Neural cell (in vitro differentiated cells): ENCODE measurements at regions not wholly inside any gene's neighbourhood (a gene's known extent, or its start where the extent isn't known, plus 50 kb on each side); places are given as distances from the start of the nearest gene placed in this dataset.

Experiments used
- H2AFZ ChIP-seq: fragments of 200-600, 300-800 bp; sonication (generic), shearing (Covaris generic); 2 replicates; pipeline ENCODE4 v1.6.0; 2014; ENCODE audit warnings: low read depth, mild to moderate bottlenecking, antibody characterized with exemption, low read length, moderate library complexity
- H3F3A ChIP-seq: fragments of 200-600 bp; shearing (Covaris generic); 2 replicates; pipeline ENCODE4 v1.6.1; 2016; ENCODE audit warnings: mild to moderate bottlenecking, moderate library complexity, mixed read lengths, antibody characterized with exemption, low read length; ENCODE audit not compliant: insufficient read depth, poor library complexity, severe bottlenecking
- H3K27ac ChIP-seq: fragments of 200-600, 300-800 bp; sonication (generic), shearing (Covaris generic); 2 replicates; pipeline ENCODE4 v1.5.1; 2014; ENCODE audit warnings: mild to moderate bottlenecking, low read length, moderate library complexity
- H3K27me3 ChIP-seq: fragments of 300-800, 200-600 bp; sonication (generic), shearing (Covaris generic); 2 replicates; pipeline ENCODE4 v1.6.0; 2014; ENCODE audit warnings: mild to moderate bottlenecking, low read depth, low read length, moderate library complexity; ENCODE audit not compliant: insufficient read depth
- H3K36me3 ChIP-seq: fragments of 300-800, 200-600 bp; sonication (generic), shearing (Covaris generic); 2 replicates; pipeline ENCODE4 v1.5.1; 2014; ENCODE audit warnings: mild to moderate bottlenecking, antibody characterized with exemption, low read length, moderate library complexity; ENCODE audit not compliant: insufficient read depth
- H3K4me2 ChIP-seq: fragments of 300-800, 200-600 bp; sonication (generic), shearing (Covaris generic); 2 replicates; pipeline ENCODE4 v1.6.0; 2014; ENCODE audit warnings: mild to moderate bottlenecking, low read length
- H3K4me3 ChIP-seq: fragments of 300-800, 200-600 bp; sonication (generic), shearing (Covaris generic); 2 replicates; pipeline ENCODE4 v1.5.1; 2014; ENCODE audit warnings: mild to moderate bottlenecking, low read length, moderate library complexity
- H3K79me2 ChIP-seq: fragments of 200-600 bp; shearing (Covaris generic); replicated peaks from 2 replicates; pipeline ENCODE4 v1.6.0; 2014; ENCODE audit warnings: mild to moderate bottlenecking, low read length, moderate library complexity; ENCODE audit not compliant: insufficient read depth
- H3K9ac ChIP-seq: fragments of 300-800, 200-600 bp; sonication (generic), shearing (Covaris generic); 2 replicates; pipeline ENCODE4 v1.6.1; 2016; ENCODE audit warnings: mild to moderate bottlenecking, low read length, mixed read lengths
- H3K9me2 ChIP-seq: fragments of 200-600 bp; shearing (Covaris generic); 2 replicates; pipeline ENCODE4 v1.6.1; 2016; ENCODE audit warnings: mild to moderate bottlenecking, low read length, mixed read lengths; ENCODE audit not compliant: insufficient read depth
- H3K9me3 ChIP-seq: fragments of 200-600, 300-800 bp; sonication (generic), shearing (Covaris generic); 2 replicates; pipeline ENCODE4 v1.6.1; 2016; ENCODE audit warnings: mild to moderate bottlenecking, mixed run types, low read length, moderate library complexity, mixed read lengths
- H4K20me1 ChIP-seq: fragments of 200-600 bp; shearing (Covaris generic); 2 replicates; pipeline ENCODE4 v1.6.1; 2016; ENCODE audit warnings: mild to moderate bottlenecking, mixed run types; ENCODE audit not compliant: insufficient read depth
- CTCF ChIP-seq: fragments of 450-650 bp; IDR thresholded peaks from 2 replicates; pipeline ENCODE4 v1.5.1; 2014; ENCODE audit warnings: antibody characterized with exemption, mild to moderate bottlenecking, moderate library complexity; ENCODE audit not compliant: poor library complexity, severe bottlenecking
- EP300 ChIP-seq: fragments of 450-650 bp; conservative IDR thresholded peaks from 2 replicates; pipeline ENCODE4 v1.6.1; 2014; ENCODE audit warnings: antibody characterized with exemption, mild to moderate bottlenecking, moderate library complexity; ENCODE audit not compliant: poor library complexity, severe bottlenecking
- EZH2 ChIP-seq: fragments of 200-600, 300-800 bp; shearing (Covaris generic), sonication (generic); IDR thresholded peaks from 2 replicates; pipeline ENCODE4 v1.6.1; 2014; ENCODE audit warnings: antibody characterized with exemption, low read length, borderline replicate concordance, mild to moderate bottlenecking; ENCODE audit not compliant: insufficient read depth, poor library complexity, severe bottlenecking
- MXI1 ChIP-seq: fragments of 450-650 bp; conservative IDR thresholded peaks from 2 replicates; pipeline ENCODE4 v1.6.1; 2014; ENCODE audit warnings: antibody characterized with exemption, mild to moderate bottlenecking; ENCODE audit not compliant: poor library complexity, severe bottlenecking
- POLR2AphosphoS5 ChIP-seq: IDR thresholded peaks from 2 replicates; pipeline ENCODE4 v1.6.1; 2012
- RAD21 ChIP-seq: fragments of 450-650 bp; conservative IDR thresholded peaks from 2 replicates; pipeline ENCODE4 v1.6.1; 2014; ENCODE audit warnings: antibody characterized with exemption, mild to moderate bottlenecking, moderate library complexity
- SMC3 ChIP-seq: fragments of 450-650 bp; conservative IDR thresholded peaks from 2 replicates; pipeline ENCODE4 v1.6.1; 2014; ENCODE audit warnings: antibody characterized with exemption, mild to moderate bottlenecking, moderate library complexity; ENCODE audit not compliant: poor library complexity
- TAF1 ChIP-seq: IDR thresholded peaks from 2 replicates; pipeline ENCODE4 v1.6.1; 2012; ENCODE audit warnings: low read depth
- TF ChIP-seq, protein P1 (sequence below): IDR thresholded peaks from 2 replicates; pipeline ENCODE4 v1.6.1; 2012; ENCODE audit warnings: borderline replicate concordance

- H3K79me2 ChIP-seq, result no peaks in the 10 kb centered on the region
- H3K9me3 ChIP-seq, result no peaks in the 10 kb centered on the region
- H3K27me3 ChIP-seq, result no peaks in the 10 kb centered on the region
- no peak overlapping the region for H3K4me3 ChIP-seq
- H3K4me2 ChIP-seq, result no peak overlapping the region
- no peaks in the 10 kb centered on the region for H3K36me3 ChIP-seq
- no peaks in the 10 kb centered on the region for H3F3A ChIP-seq
- H2AFZ ChIP-seq, result no peak overlapping the region
- H3K27ac ChIP-seq, result no peak overlapping the region
- no peaks in the 10 kb centered on the region for H3K9me2 ChIP-seq
- no peak overlapping the region for H3K9ac ChIP-seq
- no peaks in the 10 kb centered on the region for H4K20me1 ChIP-seq
- TF ChIP-seq POLR2AphosphoS5 (no peak), EP300 (no peak)
Measured at GRCh38 chr10:84683980-84684740, 355.8 kb downstream of the CCSER2 start.

DNA sequence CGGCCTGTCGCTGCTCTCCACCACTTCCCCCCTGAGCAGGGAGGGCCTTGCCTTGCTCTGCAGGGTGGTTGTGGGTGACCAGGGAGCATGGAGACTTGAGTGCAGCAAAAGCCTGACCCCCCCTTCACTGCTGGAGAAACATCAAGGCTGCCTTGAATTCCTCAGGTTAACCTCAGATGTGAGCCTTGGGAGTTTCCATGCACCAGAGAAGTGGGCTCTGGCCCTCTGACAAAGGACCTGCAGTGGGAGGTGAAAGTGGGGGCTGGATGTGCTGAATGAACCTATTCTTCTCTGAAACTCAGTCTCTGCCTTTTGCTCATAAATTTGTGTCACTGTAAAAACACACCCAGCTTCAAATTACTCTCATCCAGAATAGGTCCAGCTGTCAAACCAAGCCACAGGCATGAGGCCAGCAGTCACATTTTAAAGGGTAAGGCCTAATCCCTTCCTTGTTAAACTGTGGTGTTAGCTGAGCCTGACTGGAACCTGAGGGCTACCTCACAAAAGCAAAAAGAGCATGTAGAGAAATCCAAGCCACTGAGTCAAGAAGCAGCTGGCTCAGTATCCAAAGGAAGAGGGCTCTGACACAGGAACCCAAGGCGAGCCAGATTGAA lies 356.8 kb downstream of the CCSER2 start:
- Histone ChIP-seq H3K27me3 (no peaks in the 10 kb centered on the region), H3K27ac (no peak overlapping the region), H3K9ac (no peak overlapping the region), H3K4me3 (no peak overlapping the region), H2AFZ (no peak overlapping the region), H4K20me1 (no peaks in the 10 kb centered on the region), H3K4me2 (no peak overlapping the region), H3K9me2 (no peaks in the 10 kb centered on the region), H3K9me3 (no peaks in the 10 kb centered on the region), H3K79me2 (no peaks in the 10 kb centered on the region), H3F3A (no peaks in the 10 kb centered on the region), H3K36me3 (no peaks in the 10 kb centered on the region)
- TF ChIP-seq MXI1, result no peak
- TF ChIP-seq, protein P1, sequence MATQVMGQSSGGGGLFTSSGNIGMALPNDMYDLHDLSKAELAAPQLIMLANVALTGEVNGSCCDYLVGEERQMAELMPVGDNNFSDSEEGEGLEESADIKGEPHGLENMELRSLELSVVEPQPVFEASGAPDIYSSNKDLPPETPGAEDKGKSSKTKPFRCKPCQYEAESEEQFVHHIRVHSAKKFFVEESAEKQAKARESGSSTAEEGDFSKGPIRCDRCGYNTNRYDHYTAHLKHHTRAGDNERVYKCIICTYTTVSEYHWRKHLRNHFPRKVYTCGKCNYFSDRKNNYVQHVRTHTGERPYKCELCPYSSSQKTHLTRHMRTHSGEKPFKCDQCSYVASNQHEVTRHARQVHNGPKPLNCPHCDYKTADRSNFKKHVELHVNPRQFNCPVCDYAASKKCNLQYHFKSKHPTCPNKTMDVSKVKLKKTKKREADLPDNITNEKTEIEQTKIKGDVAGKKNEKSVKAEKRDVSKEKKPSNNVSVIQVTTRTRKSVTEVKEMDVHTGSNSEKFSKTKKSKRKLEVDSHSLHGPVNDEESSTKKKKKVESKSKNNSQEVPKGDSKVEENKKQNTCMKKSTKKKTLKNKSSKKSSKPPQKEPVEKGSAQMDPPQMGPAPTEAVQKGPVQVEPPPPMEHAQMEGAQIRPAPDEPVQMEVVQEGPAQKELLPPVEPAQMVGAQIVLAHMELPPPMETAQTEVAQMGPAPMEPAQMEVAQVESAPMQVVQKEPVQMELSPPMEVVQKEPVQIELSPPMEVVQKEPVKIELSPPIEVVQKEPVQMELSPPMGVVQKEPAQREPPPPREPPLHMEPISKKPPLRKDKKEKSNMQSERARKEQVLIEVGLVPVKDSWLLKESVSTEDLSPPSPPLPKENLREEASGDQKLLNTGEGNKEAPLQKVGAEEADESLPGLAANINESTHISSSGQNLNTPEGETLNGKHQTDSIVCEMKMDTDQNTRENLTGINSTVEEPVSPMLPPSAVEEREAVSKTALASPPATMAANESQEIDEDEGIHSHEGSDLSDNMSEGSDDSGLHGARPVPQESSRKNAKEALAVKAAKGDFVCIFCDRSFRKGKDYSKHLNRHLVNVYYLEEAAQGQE, result no peak
- TF ChIP-seq EZH2, result no peak
- TF ChIP-seq CTCF, result no peak
- TF ChIP-seq POLR2AphosphoS5, result no peak
- no peak for TF ChIP-seq EP300
- no peak for TF ChIP-seq SMC3
- no peak for TF ChIP-seq TAF1
- no peak for TF ChIP-seq RAD21
